Panc1 (cell line): ENCODE measurements at regions not wholly inside any gene's neighbourhood (a gene's known extent, or its start where the extent isn't known, plus 50 kb on each side); places are given as distances from the start of the nearest gene placed in this dataset.

Experiments
- ATAC-seq: fragments of 200-7000 bp; cut with Tn5 transposase; 2 replicates; pipeline ENCODE4 v1.9.1; 2020; ENCODE audit warnings: mild to moderate bottlenecking, moderate library complexity
- BruUV-seq: library from RNA; stranded (reverse); fragments of 400-500 nt; replicated peaks from 2 replicates; lab custom pipeline; 2021; lab: Mats Ljungman, UMichigan
- CTCF ChIA-PET: fragments of 300-600 bp; sonication (Branson Sonifier 250); formaldehyde crosslinking; loops from one replicate; lab custom pipeline; 2022; ENCODE audit warnings: antibody characterized with exemption; lab: Charles Lee
- POLR2A ChIA-PET: fragments of 300-600 bp; sonication (Branson Sonifier 250); formaldehyde crosslinking; loops from one replicate; lab custom pipeline; 2022; ENCODE audit warnings: antibody characterized with exemption; lab: Charles Lee
- DNase-seq: peaks from one replicate; pipeline ENCODE4 v3.0.0-alpha.2; 2010; ENCODE audit warnings: low read depth, low spot score
- H3K27ac ChIP-seq: 2 replicates; pipeline ENCODE4 v1.5.1; 2011; ENCODE audit warnings: mild to moderate bottlenecking, low read length, inconsistent platforms
- H3K27me3 ChIP-seq: fragments of 200-500 bp; sonication (Bioruptor generic); 2 replicates; pipeline ENCODE4 v1.6.0; 2014; ENCODE audit warnings: low read length, inconsistent platforms; ENCODE audit not compliant: control insufficient read depth, insufficient read depth
- H3K36me3 ChIP-seq: fragments of 200-500 bp; sonication (Bioruptor generic); 2 replicates; pipeline ENCODE4 v1.5.1; 2014; ENCODE audit warnings: inconsistent platforms, mild to moderate bottlenecking, low read length, moderate library complexity; ENCODE audit not compliant: control insufficient read depth, insufficient read depth
- H3K4me1 ChIP-seq: 2 replicates; pipeline ENCODE4 v1.5.1; 2011; ENCODE audit warnings: inconsistent platforms, mild to moderate bottlenecking, low read length, moderate library complexity; ENCODE audit not compliant: control insufficient read depth, insufficient read depth
- H3K4me3 ChIP-seq, 2 experiments: 2 replicates each; pipeline ENCODE4 v1.5.1; 2011 to 2012; ENCODE audit warnings: low read depth in 2 of 2, low read length in 2 of 2, mild to moderate bottlenecking in 2 of 2, inconsistent platforms in 1 of 2, moderate library complexity in 1 of 2
- H3K9me3 ChIP-seq: fragments of 200-500 bp; sonication (Bioruptor generic); 2 replicates; pipeline ENCODE4 v1.5.1; 2014; ENCODE audit warnings: low read depth, mild to moderate bottlenecking, inconsistent platforms, low read length, moderate library complexity; ENCODE audit not compliant: control insufficient read depth, insufficient read depth
- POLR2AphosphoS5 ChIP-seq: IDR thresholded peaks from 2 replicates; pipeline ENCODE4 v1.6.1; 2012; ENCODE audit warnings: mild to moderate bottlenecking, low read depth, low read length, moderate library complexity
- REST ChIP-seq, 2 experiments: IDR thresholded peaks; 2 replicates each; pipeline ENCODE4 v1.6.1; 2011 to 2012; ENCODE audit warnings: low read depth in 2 of 2, control low read depth in 1 of 2, low read length in 1 of 2, mild to moderate bottlenecking in 1 of 2, moderate library complexity in 1 of 2; ENCODE audit not compliant: insufficient read depth in 1 of 2
- SIN3A ChIP-seq: IDR thresholded peaks from 2 replicates; pipeline ENCODE4 v1.6.1; 2012; ENCODE audit warnings: low read depth, mild to moderate bottlenecking, low read length, moderate library complexity, borderline replicate concordance; ENCODE audit not compliant: insufficient read depth
- TCF7L2 ChIP-seq: IDR thresholded peaks from 2 replicates; pipeline ENCODE4 v1.6.1; 2011; ENCODE audit warnings: mild to moderate bottlenecking, low read depth, low read length, inconsistent platforms
- in situ Hi-C: cut with HindIII; loops from 2 replicates; pipeline ENCODE4 v1.10.0; 2016; ENCODE audit warnings: low sequenced_read_pairs, low pct_unique_long_range_greater_than_20kb
- intact Hi-C: fragments of 100-400 bp; cut with micrococcal nuclease; formaldehyde crosslinking; loops from one replicate; pipeline ENCODE4 v1.10.0; 2022; ENCODE audit not compliant: unreplicated experiment
- TF ChIP-seq, protein P1 (sequence below): fragments of 450-650 bp; IDR thresholded peaks from 2 replicates; pipeline ENCODE4 v1.5.1; 2017; ENCODE audit warnings: mild to moderate bottlenecking

- H3K27me3 ChIP-seq, result no peaks in the 10 kb centered on the region
- H3K9me3 ChIP-seq, result no peaks in the 10 kb centered on the region
- in situ Hi-C loops, result no loop called here
- no peaks in the 10 kb centered on the region for H3K4me1 ChIP-seq
- H3K27ac ChIP-seq, result no peak overlapping the region
- TF ChIP-seq REST (IDR thresholded peaks at IDR 0.05; ENCODE audit: insufficient read depth in 1 of 2, low read depth in 2 of 2, low read length in 1 of 2), result no peak
- TF ChIP-seq POLR2AphosphoS5, result no peak
- TF ChIP-seq, protein P1, sequence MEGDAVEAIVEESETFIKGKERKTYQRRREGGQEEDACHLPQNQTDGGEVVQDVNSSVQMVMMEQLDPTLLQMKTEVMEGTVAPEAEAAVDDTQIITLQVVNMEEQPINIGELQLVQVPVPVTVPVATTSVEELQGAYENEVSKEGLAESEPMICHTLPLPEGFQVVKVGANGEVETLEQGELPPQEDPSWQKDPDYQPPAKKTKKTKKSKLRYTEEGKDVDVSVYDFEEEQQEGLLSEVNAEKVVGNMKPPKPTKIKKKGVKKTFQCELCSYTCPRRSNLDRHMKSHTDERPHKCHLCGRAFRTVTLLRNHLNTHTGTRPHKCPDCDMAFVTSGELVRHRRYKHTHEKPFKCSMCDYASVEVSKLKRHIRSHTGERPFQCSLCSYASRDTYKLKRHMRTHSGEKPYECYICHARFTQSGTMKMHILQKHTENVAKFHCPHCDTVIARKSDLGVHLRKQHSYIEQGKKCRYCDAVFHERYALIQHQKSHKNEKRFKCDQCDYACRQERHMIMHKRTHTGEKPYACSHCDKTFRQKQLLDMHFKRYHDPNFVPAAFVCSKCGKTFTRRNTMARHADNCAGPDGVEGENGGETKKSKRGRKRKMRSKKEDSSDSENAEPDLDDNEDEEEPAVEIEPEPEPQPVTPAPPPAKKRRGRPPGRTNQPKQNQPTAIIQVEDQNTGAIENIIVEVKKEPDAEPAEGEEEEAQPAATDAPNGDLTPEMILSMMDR, result no peak
- TF ChIP-seq TCF7L2, result no peak
- no peak for TF ChIP-seq SIN3A
- no TSS peak for BruUV-seq
- no peaks in the 10 kb centered on the region for H3K36me3 ChIP-seq
- CTCF ChIA-PET, result no interaction called here
- no peak overlapping the region for H3K4me3 ChIP-seq
- no peak for ATAC-seq
- intact Hi-C loops, result no loop called here
- POLR2A ChIA-PET, result no interaction called here
- no peak for DNase-seq
Measured at GRCh38 chr4:4942658-4943057, 76.6 kb downstream of the CYTL1 start.

DNA sequence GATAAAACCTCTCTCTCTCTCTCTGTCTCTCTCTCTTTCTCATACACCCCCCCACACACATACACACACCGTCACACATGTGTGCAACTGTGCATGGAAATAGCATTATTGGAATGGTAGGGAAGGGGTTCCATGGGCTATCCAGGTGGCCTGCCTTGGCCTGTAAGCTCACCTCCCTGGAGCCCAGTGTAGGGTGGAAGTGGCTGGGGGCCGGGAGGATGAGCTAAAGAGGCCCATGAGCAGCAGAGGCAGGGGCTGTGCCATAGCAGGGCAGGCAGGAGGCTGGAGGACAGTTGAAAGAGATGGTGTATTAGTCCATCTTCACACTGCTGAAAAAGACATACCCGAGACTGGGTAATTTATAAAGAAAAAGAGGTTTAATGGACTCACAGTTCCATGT lies 74.2 kb downstream of the CYTL1 start:
- H3K27me3 ChIP-seq, result no peaks in the 10 kb centered on the region
- no peaks in the 10 kb centered on the region for H3K4me1 ChIP-seq
- H3K4me3 ChIP-seq, result no peak overlapping the region
- H3K36me3 ChIP-seq, result no peaks in the 10 kb centered on the region
- ChIA-PET CTCF (no interaction called here), POLR2A (no interaction called here)
- in situ Hi-C loops (no loop called here), intact Hi-C loops (no loop called here)
- H3K9me3 ChIP-seq, result no peaks in the 10 kb centered on the region
- BruUV-seq, result no TSS peak
- H3K27ac ChIP-seq, result no peak overlapping the region
- TF ChIP-seq TCF7L2, result no peak
- TF ChIP-seq SIN3A, result no peak
- TF ChIP-seq, protein P1, result no peak
- TF ChIP-seq REST (IDR thresholded peaks at IDR 0.05; ENCODE audit: insufficient read depth in 1 of 2, low read depth in 2 of 2, low read length in 1 of 2), result no peak
- TF ChIP-seq POLR2AphosphoS5, result no peak
- no peak for ATAC-seq
- no peak for DNase-seq
